K562 (cell line): ENCODE measurements at regions not wholly inside any gene's neighbourhood (a gene's known extent, or its start where the extent isn't known, plus 50 kb on each side); places are given as distances from the start of the nearest gene placed in this dataset.

Source experiments
- CBFA2T3 ChIP-seq: fragments of 450-650 bp; IDR thresholded peaks from 2 replicates; pipeline ENCODE4 v1.6.1; 2017
- DMBX1 ChIP-seq: fragments of 250-450 bp; sonication (Bioruptor Pico); IDR thresholded peaks from 2 replicates; pipeline ENCODE4 v1.8.0; 2022; ENCODE audit warnings: inconsistent platforms, mild to moderate bottlenecking, moderate library complexity, borderline replicate concordance
- POLR3A ChIP-seq: IDR thresholded peaks from 2 replicates; pipeline ENCODE4 v1.6.1; 2011; ENCODE audit warnings: borderline replicate concordance, mild to moderate bottlenecking, moderate library complexity; ENCODE audit not compliant: insufficient read length, insufficient read depth; ENCODE audit errors: extremely low read depth
- TBP ChIP-seq: optimal IDR thresholded peaks from 2 replicates; pipeline ENCODE3; 2011; ENCODE audit warnings: low read depth, low read length, improper control_type of control experiment
- ZNF121 ChIP-seq: sonication (generic); formaldehyde crosslinking; conservative IDR thresholded peaks from 2 replicates; pipeline ENCODE4 v1.8.0; 2022; ENCODE audit warnings: missing genetic modification reagents
- ZNF3 ChIP-seq: fragments of 250-450 bp; sonication (Bioruptor Pico); IDR thresholded peaks from 2 replicates; pipeline ENCODE4 v1.5.0; 2021; ENCODE audit warnings: mild to moderate bottlenecking, moderate library complexity
- ZNF764 ChIP-seq: fragments of 250-450 bp; sonication (Bioruptor Pico); IDR thresholded peaks from 2 replicates; pipeline ENCODE4 v1.4.0; 2020; ENCODE audit warnings: low read depth, mild to moderate bottlenecking, moderate library complexity
- ZSCAN32 ChIP-seq: fragments of 450-650 bp; formaldehyde crosslinking; IDR thresholded peaks from 2 replicates; pipeline ENCODE4 v1.4.0; 2020; ENCODE audit warnings: mild to moderate bottlenecking, moderate library complexity
- TF ChIP-seq, protein P1 (sequence below): fragments of 250-450 bp; sonication (Bioruptor Pico); IDR thresholded peaks from 2 replicates; pipeline ENCODE4 v1.5.0; 2021; ENCODE audit warnings: mild to moderate bottlenecking, borderline replicate concordance
- TF ChIP-seq, protein P2 (sequence below): sonication (generic); formaldehyde crosslinking; IDR thresholded peaks from 2 replicates; pipeline ENCODE4 v1.8.0; 2022; ENCODE audit warnings: mild to moderate bottlenecking, low read depth, missing genetic modification reagents

DNA sequence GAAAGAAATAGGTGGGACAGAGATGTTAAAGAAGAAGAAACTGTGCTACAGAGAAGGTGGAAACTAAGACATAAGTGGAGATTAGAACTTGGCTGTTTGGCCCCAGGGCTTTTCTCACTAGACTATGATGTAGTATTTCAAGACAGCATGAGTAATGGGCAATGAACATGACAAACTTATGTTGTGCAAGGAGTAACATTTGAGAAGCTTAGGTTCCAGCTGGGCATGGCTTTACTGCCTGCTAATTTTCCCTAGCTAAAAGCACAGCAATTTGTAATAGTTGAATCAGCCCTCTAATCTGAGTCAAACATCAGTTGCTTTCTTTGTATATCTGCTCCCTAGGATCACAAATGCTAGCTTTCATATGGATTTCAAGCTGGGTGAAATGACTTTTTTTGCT lies 294.3 kb upstream of the BMP2 start:
- no peak for TF ChIP-seq ZSCAN32 (CRISPR knock-in tag)
- TF ChIP-seq, protein P1, sequence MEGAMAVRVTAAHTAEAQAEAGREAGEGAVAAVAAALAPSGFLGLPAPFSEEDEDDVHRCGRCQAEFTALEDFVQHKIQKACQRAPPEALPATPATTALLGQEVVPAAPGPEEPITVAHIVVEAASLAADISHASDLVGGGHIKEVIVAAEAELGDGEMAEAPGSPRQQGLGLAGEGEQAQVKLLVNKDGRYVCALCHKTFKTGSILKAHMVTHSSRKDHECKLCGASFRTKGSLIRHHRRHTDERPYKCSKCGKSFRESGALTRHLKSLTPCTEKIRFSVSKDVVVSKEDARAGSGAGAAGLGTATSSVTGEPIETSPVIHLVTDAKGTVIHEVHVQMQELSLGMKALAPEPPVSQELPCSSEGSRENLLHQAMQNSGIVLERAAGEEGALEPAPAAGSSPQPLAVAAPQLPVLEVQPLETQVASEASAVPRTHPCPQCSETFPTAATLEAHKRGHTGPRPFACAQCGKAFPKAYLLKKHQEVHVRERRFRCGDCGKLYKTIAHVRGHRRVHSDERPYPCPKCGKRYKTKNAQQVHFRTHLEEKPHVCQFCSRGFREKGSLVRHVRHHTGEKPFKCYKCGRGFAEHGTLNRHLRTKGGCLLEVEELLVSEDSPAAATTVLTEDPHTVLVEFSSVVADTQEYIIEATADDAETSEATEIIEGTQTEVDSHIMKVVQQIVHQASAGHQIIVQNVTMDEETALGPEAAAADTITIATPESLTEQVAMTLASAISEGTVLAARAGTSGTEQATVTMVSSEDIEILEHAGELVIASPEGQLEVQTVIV (CRISPR knock-in tag): no peak
- TF ChIP-seq TBP: no peak
- no peak for TF ChIP-seq ZNF764
- TF ChIP-seq ZNF121 (CRISPR knock-in tag): no peak
- TF ChIP-seq ZNF3: no peak
- TF ChIP-seq CBFA2T3: no peak
- TF ChIP-seq, protein P2, sequence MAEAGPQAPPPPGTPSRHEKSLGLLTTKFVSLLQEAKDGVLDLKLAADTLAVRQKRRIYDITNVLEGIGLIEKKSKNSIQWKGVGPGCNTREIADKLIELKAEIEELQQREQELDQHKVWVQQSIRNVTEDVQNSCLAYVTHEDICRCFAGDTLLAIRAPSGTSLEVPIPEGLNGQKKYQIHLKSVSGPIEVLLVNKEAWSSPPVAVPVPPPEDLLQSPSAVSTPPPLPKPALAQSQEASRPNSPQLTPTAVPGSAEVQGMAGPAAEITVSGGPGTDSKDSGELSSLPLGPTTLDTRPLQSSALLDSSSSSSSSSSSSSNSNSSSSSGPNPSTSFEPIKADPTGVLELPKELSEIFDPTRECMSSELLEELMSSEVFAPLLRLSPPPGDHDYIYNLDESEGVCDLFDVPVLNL: no peak
- no peak for TF ChIP-seq DMBX1
- no peak for TF ChIP-seq POLR3A
